Cardiac muscle cell (in vitro differentiated cells and primary cell): ENCODE measurements at regions not wholly inside any gene's neighbourhood (a gene's known extent, or its start where the extent isn't known, plus 50 kb on each side); places are given as distances from the start of the nearest gene placed in this dataset.

Experiments
- DNase-seq, 2 donors: peaks; one replicate each; pipeline versions ENCODE4 v3.0.0 to v3.0.0-alpha.2; 2010 to 2017; ENCODE audit warnings: low read depth in 1 of 2, low spot score in 1 of 2
- H3K27ac ChIP-seq: fragments of 200-600 bp; sonication (generic); 2 replicates; pipeline ENCODE4 v1.5.1; 2016
- H3K27me3 ChIP-seq: fragments of 200-600 bp; sonication (generic); 2 replicates; pipeline ENCODE4 v1.6.0; 2016; ENCODE audit warnings: control low read depth
- H3K36me3 ChIP-seq: fragments of 200-600 bp; sonication (generic); 2 replicates; pipeline ENCODE4 v1.5.1; 2016; ENCODE audit warnings: control low read depth
- H3K4me1 ChIP-seq: fragments of 200-600 bp; sonication (generic); 2 replicates; pipeline ENCODE4 v1.8.1; 2017; ENCODE audit warnings: low read depth, mild to moderate bottlenecking, mixed run types
- H3K4me3 ChIP-seq: fragments of 200-600 bp; sonication (generic); 2 replicates; pipeline ENCODE4 v1.5.1; 2016; ENCODE audit warnings: mild to moderate bottlenecking
- H3K9me3 ChIP-seq: fragments of 200-600 bp; sonication (generic); 2 replicates; pipeline ENCODE4 v1.5.1; 2017; ENCODE audit warnings: low read depth, mild to moderate bottlenecking, control low read depth
- CTCF ChIP-seq: IDR thresholded peaks from 2 replicates; pipeline ENCODE4 v1.5.1; 2012; ENCODE audit warnings: low read depth, mild to moderate bottlenecking, low read length

DNA sequence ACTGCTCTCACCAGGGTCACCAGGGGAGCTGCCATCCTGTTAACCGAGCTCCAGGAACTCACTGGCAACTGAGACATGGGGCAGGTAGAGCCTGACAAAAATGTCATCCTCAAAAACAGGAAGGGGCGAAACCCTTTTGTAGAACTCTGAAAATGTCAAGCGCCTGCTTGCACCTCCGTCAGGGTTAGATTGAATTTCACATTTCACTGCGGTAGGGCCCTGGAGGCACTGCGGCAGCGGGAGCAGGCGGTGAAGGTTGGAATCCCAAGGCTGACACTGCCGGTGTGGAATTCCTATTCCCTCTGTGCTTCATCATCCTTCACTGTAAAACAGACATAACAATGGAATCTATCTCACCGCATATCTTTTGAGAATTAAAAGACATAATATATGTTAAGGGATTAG lies 142.8 kb upstream of the TMCC3 start:
- peak in 1 of 2 donors; percentile 20 for DNase-seq
- no peak for TF ChIP-seq CTCF
- H3K27ac ChIP-seq: no peak overlapping the region

GRCh38 chr12:94792693-94793092 lies 142.3 kb upstream of the TMCC3 start:
- DNase-seq: peak in 1 of 2 donors; percentile 82
- Histone ChIP-seq H3K27me3 (no peaks in the 10 kb centered on the region), H3K9me3 (no peaks in the 10 kb centered on the region), H3K4me3 (no peak overlapping the region), H3K27ac (no peak overlapping the region), H3K4me1 (no peaks in the 10 kb centered on the region), H3K36me3 (no peaks in the 10 kb centered on the region)
- TF ChIP-seq CTCF: no peak

More for the DNA sequence above, 142.8 kb upstream of the TMCC3 start:
- Histone ChIP-seq H3K27me3 (no peaks in the 10 kb centered on the region), H3K36me3 (no peaks in the 10 kb centered on the region), H3K4me1 (no peaks in the 10 kb centered on the region), H3K4me3 (no peak overlapping the region), H3K9me3 (no peaks in the 10 kb centered on the region)

DNA sequence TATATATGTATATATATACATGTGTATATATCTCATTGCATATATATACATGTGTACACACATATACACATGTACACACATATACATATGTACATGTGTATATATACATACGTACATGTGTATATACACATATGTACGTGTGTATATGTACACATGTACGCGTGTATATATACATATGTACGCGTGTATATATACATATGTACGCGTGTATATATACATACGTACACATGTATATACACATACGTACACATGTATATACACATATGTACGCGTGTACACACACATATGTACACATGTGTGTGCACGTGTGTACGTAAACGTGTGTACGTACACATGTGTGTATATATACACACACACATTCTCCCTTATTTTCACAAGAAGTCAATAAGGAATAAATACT lies 141.6 kb upstream of the TMCC3 start:
- H3K27ac ChIP-seq: no peak overlapping the region
- DNase-seq: no peak
- no peaks in the 10 kb centered on the region for H3K4me1 ChIP-seq
- H3K9me3 ChIP-seq: no peaks in the 10 kb centered on the region
- H3K4me3 ChIP-seq: no peak overlapping the region
- TF ChIP-seq CTCF: no peak
- H3K36me3 ChIP-seq: no peaks in the 10 kb centered on the region
- no peaks in the 10 kb centered on the region for H3K27me3 ChIP-seq

GRCh38 chr12:94790825-94791224 lies 140.5 kb upstream of the TMCC3 start:
- no peaks in the 10 kb centered on the region for H3K27me3 ChIP-seq
- H3K9me3 ChIP-seq: no peaks in the 10 kb centered on the region
- H3K4me3 ChIP-seq: no peak overlapping the region
- H3K36me3 ChIP-seq: no peaks in the 10 kb centered on the region
- H3K27ac ChIP-seq: no peak overlapping the region
- no peaks in the 10 kb centered on the region for H3K4me1 ChIP-seq
- TF ChIP-seq CTCF: no peak
- DNase-seq: no peak

DNA sequence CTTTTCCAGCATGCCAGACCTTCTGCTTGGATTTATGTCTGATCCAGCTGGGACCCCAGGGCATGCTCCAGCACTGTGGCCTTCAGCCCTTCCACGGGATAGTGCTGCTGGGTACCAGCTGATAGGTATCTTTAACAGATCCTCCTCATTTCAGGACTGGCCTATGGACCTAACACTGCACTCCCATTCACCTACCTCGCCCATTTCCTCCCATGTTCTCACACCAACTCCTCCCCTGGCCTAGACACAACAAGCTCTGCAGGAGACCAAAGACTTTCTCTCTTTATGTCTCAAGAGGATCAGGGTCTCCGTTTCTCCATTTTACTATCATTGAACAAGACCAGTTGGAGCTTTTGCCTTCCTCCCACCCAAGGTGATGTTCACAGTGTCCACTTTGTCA lies 140.0 kb upstream of the TMCC3 start:
- no peak for TF ChIP-seq CTCF
- H3K4me3 ChIP-seq: no peak overlapping the region
- H3K27ac ChIP-seq: no peak overlapping the region
- no peaks in the 10 kb centered on the region for H3K9me3 ChIP-seq
- no peak for DNase-seq
- H3K27me3 ChIP-seq: no peaks in the 10 kb centered on the region
- no peaks in the 10 kb centered on the region for H3K36me3 ChIP-seq
- H3K4me1 ChIP-seq: no peaks in the 10 kb centered on the region
